Liver (tissue), 3 donors: ENCODE measurements at regions not wholly inside any gene's neighbourhood (a gene's known extent, or its start where the extent isn't known, plus 50 kb on each side); places are given as distances from the start of the nearest gene placed in this dataset.

Source experiments
- ATF3 ChIP-seq: IDR thresholded peaks from 2 replicates; pipeline ENCODE4 v1.6.1; 2016; ENCODE audit warnings: antibody characterized with exemption
- CTCF ChIP-seq: fragments of 150-350 bp; IDR thresholded peaks from 2 replicates; pipeline ENCODE4 v1.5.1; 2017; ENCODE audit warnings: improper control_type of control experiment, low read depth, low read length; ENCODE audit not compliant: missing input control
- EGR1 ChIP-seq, 2 donors: IDR thresholded peaks; 2 replicates each; pipeline ENCODE4 v1.6.1; 2016 to 2018; ENCODE audit warnings: antibody characterized with exemption in 2 of 2, low read depth in 2 of 2
- GABPA ChIP-seq, 2 donors: IDR thresholded peaks in 1 of 2; conservative IDR thresholded peaks in 1 of 2; 2 replicates each; pipeline ENCODE4 v1.6.1; 2016; ENCODE audit warnings: antibody characterized with exemption in 2 of 2, mild to moderate bottlenecking in 1 of 2, moderate library complexity in 1 of 2
- JUND ChIP-seq, 2 donors: IDR thresholded peaks; 2 replicates each; pipeline ENCODE4 v1.6.1; 2016; ENCODE audit warnings: antibody characterized with exemption in 2 of 2
- RAD21 ChIP-seq, 2 donors: IDR thresholded peaks; 2 replicates each; pipeline ENCODE4 v1.6.1; 2016; ENCODE audit warnings: antibody characterized with exemption in 2 of 2, mild to moderate bottlenecking in 2 of 2
- REST ChIP-seq: IDR thresholded peaks from 2 replicates; pipeline ENCODE4 v1.6.1; 2016; ENCODE audit warnings: antibody characterized with exemption, mild to moderate bottlenecking
- SP1 ChIP-seq: IDR thresholded peaks from 2 replicates; pipeline ENCODE4 v1.6.1; 2018; ENCODE audit warnings: antibody characterized with exemption, mild to moderate bottlenecking
- TAF1 ChIP-seq: conservative IDR thresholded peaks from 2 replicates; pipeline ENCODE4 v1.6.1; 2016; ENCODE audit warnings: antibody characterized with exemption, mild to moderate bottlenecking
- YY1 ChIP-seq: IDR thresholded peaks from 2 replicates; pipeline ENCODE4 v1.6.1; 2016; ENCODE audit warnings: antibody characterized with exemption, mild to moderate bottlenecking
- ZBTB33 ChIP-seq: IDR thresholded peaks from 2 replicates; pipeline ENCODE4 v1.6.1; 2016; ENCODE audit warnings: antibody characterized with exemption
- donor health status: healthy.
- donor health status: healthy.

GRCh38 chr10:123584419-123584775, 81.8 kb upstream of the GPR26 start:
- TF ChIP-seq CTCF (no peak), SP1 (no peak), TAF1 (no peak), JUND (IDR thresholded peaks at IDR 0.05) (no peak), RAD21 (IDR thresholded peaks at IDR 0.05) (no peak), ATF3 (no peak), EGR1 (IDR thresholded peaks at IDR 0.05; ENCODE audit: low read depth in 2 of 2) (no peak), YY1 (no peak), GABPA (IDR thresholded peaks at IDR 0.05 in 1 of 2, conservative IDR thresholded peaks at IDR 0.05 in 1 of 2) (no peak), REST (no peak), ZBTB33 (no peak)
